Calu3 (cell line): ENCODE measurements at regions not wholly inside any gene's neighbourhood (a gene's known extent, or its start where the extent isn't known, plus 50 kb on each side); places are given as distances from the start of the nearest gene placed in this dataset.

Source experiments
- BruUV-seq: library from RNA; stranded (reverse); fragments of 400-500 nt; replicated peaks from 2 replicates; lab custom pipeline; 2021; lab: Mats Ljungman, UMichigan
- CTCF ChIA-PET: fragments of 300-600 bp; sonication (Branson Sonifier 250); formaldehyde crosslinking; loops from one replicate; lab custom pipeline; 2022; ENCODE audit warnings: antibody characterized with exemption; lab: Charles Lee
- DNase-seq: peaks from one replicate; pipeline ENCODE4 v3.0.0; 2022
- H3K27ac Mint-ChIP-seq: one replicate; pipeline ENCODE4 v1.8.0; 2022; ENCODE audit warnings: mixed read lengths; ENCODE audit not compliant: unreplicated experiment
- H3K27me3 Mint-ChIP-seq: one replicate; pipeline ENCODE4 v1.8.0; 2022; ENCODE audit warnings: mixed read lengths; ENCODE audit not compliant: unreplicated experiment
- H3K36me3 Mint-ChIP-seq: one replicate; pipeline ENCODE4 v1.8.0; 2022; ENCODE audit warnings: mild to moderate bottlenecking, moderate library complexity, mixed read lengths; ENCODE audit not compliant: insufficient read depth, unreplicated experiment
- H3K4me1 Mint-ChIP-seq: one replicate; pipeline ENCODE4 v1.8.0; 2022; ENCODE audit warnings: mild to moderate bottlenecking, low read depth, mixed read lengths; ENCODE audit not compliant: unreplicated experiment
- H3K4me3 Mint-ChIP-seq: one replicate; pipeline ENCODE4 v1.8.0; 2022; ENCODE audit warnings: mild to moderate bottlenecking, low read depth, moderate library complexity, mixed read lengths; ENCODE audit not compliant: unreplicated experiment
- H3K9me3 Mint-ChIP-seq: one replicate; pipeline ENCODE4 v1.8.0; 2022; ENCODE audit warnings: low read depth, mixed read lengths; ENCODE audit not compliant: unreplicated experiment
- CTCF ChIP-seq: fragments of 200-600 bp; IDR thresholded peaks from one replicate; pipeline ENCODE4 v1.8.0; 2022; ENCODE audit warnings: antibody characterized with exemption; ENCODE audit not compliant: unreplicated experiment
- intact Hi-C: fragments of 100-400 bp; cut with micrococcal nuclease; formaldehyde crosslinking; loops from one replicate; pipeline ENCODE4 v1.10.0; 2022; ENCODE audit not compliant: unreplicated experiment

- H3K36me3 Mint-ChIP-seq, result no peaks in the 10 kb centered on the region
- H3K4me1 Mint-ChIP-seq, result no peaks in the 10 kb centered on the region
- H3K27ac Mint-ChIP-seq, result no peak overlapping the region
- H3K9me3 Mint-ChIP-seq, result no peaks in the 10 kb centered on the region
- H3K27me3 Mint-ChIP-seq, result no peaks in the 10 kb centered on the region
- DNase-seq, result no peak
- CTCF ChIA-PET, result no interaction called here
- TF ChIP-seq CTCF, result no peak
- no TSS peak for BruUV-seq
- intact Hi-C loops, result no loop called here
- no peak overlapping the region for H3K4me3 Mint-ChIP-seq
These were observed 119.2 kb upstream of the TTC29 start for GRCh38 chr4:147064856-147065255.

- Mint-ChIP-seq H3K36me3 (no peaks in the 10 kb centered on the region), H3K4me3 (no peak overlapping the region), H3K27ac (no peak overlapping the region), H3K9me3 (no peaks in the 10 kb centered on the region), H3K4me1 (no peaks in the 10 kb centered on the region), H3K27me3 (no peaks in the 10 kb centered on the region)
- no peak for DNase-seq
- intact Hi-C loops, result no loop called here
- TF ChIP-seq CTCF, result no peak
- CTCF ChIA-PET, result no interaction called here
- no TSS peak for BruUV-seq
These were observed 122.9 kb upstream of the TTC29 start for GRCh38 chr4:147068564-147068963.

GRCh38 chr4:147071209-147071740, 125.6 kb upstream of the TTC29 start:
- no peaks in the 10 kb centered on the region for H3K27me3 Mint-ChIP-seq
- CTCF ChIA-PET, result no interaction called here

GRCh38 chr4:147076179-147076578, 130.5 kb upstream of the TTC29 start:
- no peak for DNase-seq
- no TSS peak for BruUV-seq
- CTCF ChIA-PET, result no interaction called here
- no peak for TF ChIP-seq CTCF
- intact Hi-C loops, result no loop called here
- Mint-ChIP-seq H3K27me3 (peaks cover 33% of the 10 kb centered on the region), H3K27ac (no peak overlapping the region), H3K4me3 (no peak overlapping the region), H3K4me1 (no peaks in the 10 kb centered on the region), H3K9me3 (no peaks in the 10 kb centered on the region), H3K36me3 (no peaks in the 10 kb centered on the region)

More at GRCh38 chr4:147071209-147071740, 125.6 kb upstream of the TTC29 start:
- Mint-ChIP-seq H3K4me3 (no peak overlapping the region), H3K4me1 (no peaks in the 10 kb centered on the region), H3K9me3 (no peaks in the 10 kb centered on the region), H3K36me3 (no peaks in the 10 kb centered on the region), H3K27ac (no peak overlapping the region)
- intact Hi-C loops, result no loop called here
- no peak for DNase-seq
- TF ChIP-seq CTCF, result no peak
- BruUV-seq, result no TSS peak
